Endothelial cell (in vitro differentiated cells): ENCODE measurements at regions not wholly inside any gene's neighbourhood (a gene's known extent, or its start where the extent isn't known, plus 50 kb on each side); places are given as distances from the start of the nearest gene placed in this dataset.

Source experiments
- DNase-seq: peaks from one replicate; pipeline ENCODE4 v3.0.0; 2021; ENCODE audit warnings: low spot score
- H3K27ac Mint-ChIP-seq: one replicate; pipeline ENCODE4 v1.8.0; 2021; ENCODE audit warnings: mixed read lengths, inconsistent platforms; ENCODE audit not compliant: unreplicated experiment
- H3K27me3 Mint-ChIP-seq: one replicate; pipeline ENCODE4 v1.8.0; 2021; ENCODE audit warnings: mild to moderate bottlenecking, moderate library complexity, mixed read lengths, inconsistent platforms; ENCODE audit not compliant: unreplicated experiment
- H3K36me3 Mint-ChIP-seq: one replicate; pipeline ENCODE4 v1.8.0; 2021; ENCODE audit warnings: mild to moderate bottlenecking, low read depth, mixed read lengths, inconsistent platforms; ENCODE audit not compliant: unreplicated experiment
- H3K4me1 Mint-ChIP-seq: one replicate; pipeline ENCODE4 v1.8.0; 2021; ENCODE audit warnings: mild to moderate bottlenecking, mixed read lengths, inconsistent platforms; ENCODE audit not compliant: unreplicated experiment
- H3K4me3 Mint-ChIP-seq: one replicate; pipeline ENCODE4 v1.8.0; 2021; ENCODE audit warnings: mild to moderate bottlenecking, mixed read lengths, inconsistent platforms; ENCODE audit not compliant: unreplicated experiment
- H3K9me3 Mint-ChIP-seq: one replicate; pipeline ENCODE4 v1.8.0; 2021; ENCODE audit warnings: mixed read lengths, inconsistent platforms; ENCODE audit not compliant: unreplicated experiment
- TF ChIP-seq, protein P1 (sequence below): fragments of 200-600 bp; sonication (generic); IDR thresholded peaks from one replicate; pipeline ENCODE4 v1.5.0; 2021; ENCODE audit warnings: antibody characterized with exemption; ENCODE audit not compliant: unreplicated experiment

DNA sequence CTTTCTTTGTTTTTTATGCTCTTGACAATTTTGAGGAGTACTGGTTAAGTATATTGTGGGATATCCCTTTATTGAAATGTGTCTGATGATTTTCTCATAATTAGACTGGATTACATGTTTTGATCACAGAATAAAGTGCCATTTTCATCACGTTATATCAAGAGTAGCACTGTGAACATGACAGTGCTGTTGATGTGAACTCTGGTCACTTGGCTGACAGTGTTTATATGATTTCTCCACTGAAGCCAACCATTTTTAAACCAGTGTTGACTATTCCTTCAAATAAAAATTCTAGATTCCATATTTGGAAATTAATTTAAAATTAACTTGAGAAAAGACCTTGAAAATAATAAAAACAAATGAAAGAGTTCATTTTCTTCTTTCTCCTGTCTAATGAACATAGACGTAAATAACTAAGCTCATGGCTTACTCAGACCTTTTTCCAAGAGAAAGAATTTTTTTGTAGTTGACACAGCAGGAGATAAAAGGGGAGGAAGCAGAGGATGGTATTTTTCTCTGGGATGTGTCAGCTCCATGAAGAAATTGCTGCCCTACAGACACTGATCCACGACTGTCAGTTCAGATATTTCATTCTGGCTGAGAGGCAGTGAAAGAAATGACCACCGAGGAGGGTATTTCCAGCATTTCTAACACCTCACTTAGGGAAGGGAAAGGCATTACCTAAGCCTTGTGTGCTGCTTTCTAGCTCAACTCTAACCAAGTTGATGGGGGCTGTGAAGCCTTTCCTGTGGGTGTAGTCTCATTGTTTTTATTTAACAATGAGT lies 150.9 kb upstream of the ANK2 start:
- Mint-ChIP-seq H3K27me3 (no peaks in the 10 kb centered on the region), H3K4me1 (peaks cover 23% of the 10 kb centered on the region), H3K9me3 (no peaks in the 10 kb centered on the region), H3K4me3 (no peak overlapping the region), H3K27ac (peak overlapping the region; percentile 62), H3K36me3 (no peaks in the 10 kb centered on the region)
- no peak for DNase-seq
- TF ChIP-seq, protein P1, sequence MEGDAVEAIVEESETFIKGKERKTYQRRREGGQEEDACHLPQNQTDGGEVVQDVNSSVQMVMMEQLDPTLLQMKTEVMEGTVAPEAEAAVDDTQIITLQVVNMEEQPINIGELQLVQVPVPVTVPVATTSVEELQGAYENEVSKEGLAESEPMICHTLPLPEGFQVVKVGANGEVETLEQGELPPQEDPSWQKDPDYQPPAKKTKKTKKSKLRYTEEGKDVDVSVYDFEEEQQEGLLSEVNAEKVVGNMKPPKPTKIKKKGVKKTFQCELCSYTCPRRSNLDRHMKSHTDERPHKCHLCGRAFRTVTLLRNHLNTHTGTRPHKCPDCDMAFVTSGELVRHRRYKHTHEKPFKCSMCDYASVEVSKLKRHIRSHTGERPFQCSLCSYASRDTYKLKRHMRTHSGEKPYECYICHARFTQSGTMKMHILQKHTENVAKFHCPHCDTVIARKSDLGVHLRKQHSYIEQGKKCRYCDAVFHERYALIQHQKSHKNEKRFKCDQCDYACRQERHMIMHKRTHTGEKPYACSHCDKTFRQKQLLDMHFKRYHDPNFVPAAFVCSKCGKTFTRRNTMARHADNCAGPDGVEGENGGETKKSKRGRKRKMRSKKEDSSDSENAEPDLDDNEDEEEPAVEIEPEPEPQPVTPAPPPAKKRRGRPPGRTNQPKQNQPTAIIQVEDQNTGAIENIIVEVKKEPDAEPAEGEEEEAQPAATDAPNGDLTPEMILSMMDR, result no peak

DNA sequence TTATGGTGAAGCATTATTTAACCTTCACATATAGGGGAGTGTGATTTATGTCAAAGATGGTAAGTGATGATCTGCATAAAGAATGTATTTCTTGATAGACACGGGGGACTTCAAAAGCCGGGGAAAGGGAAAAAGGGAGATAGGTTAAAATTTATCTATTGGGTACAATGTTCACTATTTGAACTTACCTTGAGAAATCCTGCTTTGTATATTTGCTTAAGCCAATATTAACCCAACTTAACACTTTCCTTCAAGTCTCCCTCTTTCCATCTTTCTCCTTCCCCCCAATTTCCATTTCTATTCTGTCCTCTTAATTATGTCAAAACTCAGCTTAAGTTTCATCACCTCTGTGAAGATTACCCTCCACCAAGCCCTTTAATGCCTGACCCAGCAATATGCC lies 149.0 kb upstream of the ANK2 start:
- H3K27ac Mint-ChIP-seq, result no peak overlapping the region
- no peaks in the 10 kb centered on the region for H3K9me3 Mint-ChIP-seq
- H3K36me3 Mint-ChIP-seq, result no peaks in the 10 kb centered on the region
- no peaks in the 10 kb centered on the region for H3K27me3 Mint-ChIP-seq
- TF ChIP-seq, protein P1, result no peak
- DNase-seq, result no peak
- H3K4me3 Mint-ChIP-seq, result no peak overlapping the region
- peaks cover 23% of the 10 kb centered on the region for H3K4me1 Mint-ChIP-seq

DNA sequence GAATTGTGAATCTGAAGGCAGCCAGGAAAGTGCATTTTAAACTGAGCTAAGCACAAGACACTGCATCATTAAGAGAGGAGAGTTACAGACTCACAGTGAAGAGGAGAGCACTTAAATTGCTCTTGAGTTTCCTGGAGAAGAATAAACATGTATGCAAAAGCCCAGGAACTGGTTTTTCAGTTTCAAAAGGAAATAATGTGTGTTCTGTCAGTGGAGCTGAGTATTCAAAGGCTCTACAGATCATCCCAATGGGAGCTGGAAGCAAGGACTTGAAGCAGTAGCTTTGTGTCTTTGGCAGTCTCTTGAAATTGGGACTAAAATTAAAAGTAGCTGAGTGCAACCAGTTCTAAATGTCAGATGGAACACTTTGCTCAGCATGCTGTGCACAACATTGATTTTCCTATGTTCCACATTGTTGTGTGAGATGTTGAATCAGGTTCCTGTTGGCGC lies 147.5 kb upstream of the ANK2 start:
- no peak for DNase-seq
- H3K4me1 Mint-ChIP-seq, result peaks cover 24% of the 10 kb centered on the region
- H3K27ac Mint-ChIP-seq, result no peak overlapping the region
- no peaks in the 10 kb centered on the region for H3K27me3 Mint-ChIP-seq
- H3K36me3 Mint-ChIP-seq, result peaks cover 7% of the 10 kb centered on the region
- TF ChIP-seq, protein P1, result no peak
- H3K9me3 Mint-ChIP-seq, result no peaks in the 10 kb centered on the region
- no peak overlapping the region for H3K4me3 Mint-ChIP-seq

DNA sequence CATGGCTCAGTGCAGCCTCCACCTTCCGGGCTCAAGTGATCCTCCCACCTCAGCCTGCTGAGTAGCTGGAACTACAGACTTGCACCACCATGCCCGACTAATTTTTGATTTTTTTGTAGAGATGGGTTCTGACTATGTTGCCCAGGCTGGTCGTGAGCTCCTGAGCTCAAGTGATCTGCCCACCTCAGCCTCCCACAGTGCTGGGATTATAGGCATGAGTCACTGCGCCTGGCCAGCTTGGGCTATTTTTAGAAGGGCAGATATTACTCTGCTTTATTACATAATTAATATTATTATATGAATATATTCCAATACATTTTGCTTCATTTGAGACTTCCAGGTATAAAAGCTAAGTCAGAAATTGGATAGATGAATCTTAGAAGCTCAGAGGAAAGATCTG lies 143.7 kb upstream of the ANK2 start:
- Mint-ChIP-seq H3K9me3 (no peaks in the 10 kb centered on the region), H3K27me3 (no peaks in the 10 kb centered on the region), H3K4me1 (peaks cover 26% of the 10 kb centered on the region), H3K4me3 (no peak overlapping the region), H3K36me3 (peaks cover 7% of the 10 kb centered on the region), H3K27ac (no peak overlapping the region)
- TF ChIP-seq, protein P1, result no peak
- no peak for DNase-seq

DNA sequence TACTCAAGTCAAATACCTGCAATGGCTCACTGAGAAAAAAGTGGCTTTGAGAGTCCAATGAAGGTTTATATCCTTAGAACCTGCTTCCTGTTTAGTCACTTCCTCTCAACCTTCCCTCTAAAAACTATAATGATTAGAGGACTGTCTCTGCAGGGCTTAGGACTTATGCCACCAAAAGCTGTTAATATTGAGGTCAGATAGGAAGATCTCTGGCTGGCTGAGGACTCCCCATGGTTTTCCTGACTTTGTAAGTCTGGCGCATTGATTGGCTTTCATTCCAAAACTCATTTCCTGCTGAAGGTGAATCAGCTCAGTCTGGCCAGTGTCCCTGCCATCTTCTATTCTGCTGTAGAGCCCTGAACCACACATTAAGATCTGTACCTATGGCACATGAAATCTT lies 140.9 kb upstream of the ANK2 start:
- peaks cover 7% of the 10 kb centered on the region for H3K36me3 Mint-ChIP-seq
- no peak overlapping the region for H3K27ac Mint-ChIP-seq
- no peak overlapping the region for H3K4me3 Mint-ChIP-seq
- no peaks in the 10 kb centered on the region for H3K27me3 Mint-ChIP-seq
- TF ChIP-seq, protein P1, result no peak
- DNase-seq, result no peak
- H3K9me3 Mint-ChIP-seq, result no peaks in the 10 kb centered on the region
- peaks cover 16% of the 10 kb centered on the region for H3K4me1 Mint-ChIP-seq
